ENCODE measurements at regions not wholly inside any gene's neighbourhood (a gene's known extent, or its start where the extent isn't known, plus 50 kb on each side); places are given as distances from the start of the nearest gene placed in this dataset.

DNA sequence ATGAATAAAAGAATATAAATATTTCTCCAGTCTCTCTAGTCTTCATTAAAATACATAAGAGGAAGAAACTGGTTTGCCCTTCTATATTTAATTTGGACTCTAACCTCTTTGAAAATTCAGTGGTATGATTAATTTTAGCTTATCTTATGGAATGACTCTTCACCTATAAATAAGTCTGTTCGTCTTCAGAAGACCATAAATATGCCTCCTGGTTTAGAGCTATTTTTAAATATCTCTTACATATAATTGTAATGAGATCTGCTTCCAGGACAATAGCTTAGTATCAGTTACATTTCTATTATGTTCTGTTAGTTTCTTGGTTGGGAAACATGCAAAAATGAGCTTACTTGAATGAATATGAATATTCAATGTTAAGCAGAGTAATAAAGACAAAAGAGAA lies 257.5 kb upstream of the HMGA2 start:
- Histone ChIP-seq H3K9ac (ENCODE audit: low read depth, low read length) (no peak overlapping the region), H3K9me3 (ENCODE audit: control insufficient read depth, insufficient read depth, low read length) (no peaks in the 10 kb centered on the region), H3K4me1 (ENCODE audit: insufficient read depth, low read length) (peaks cover 15% of the 10 kb centered on the region), H3K36me3 (ENCODE audit: insufficient read depth, low read length) (no peaks in the 10 kb centered on the region)

DNA sequence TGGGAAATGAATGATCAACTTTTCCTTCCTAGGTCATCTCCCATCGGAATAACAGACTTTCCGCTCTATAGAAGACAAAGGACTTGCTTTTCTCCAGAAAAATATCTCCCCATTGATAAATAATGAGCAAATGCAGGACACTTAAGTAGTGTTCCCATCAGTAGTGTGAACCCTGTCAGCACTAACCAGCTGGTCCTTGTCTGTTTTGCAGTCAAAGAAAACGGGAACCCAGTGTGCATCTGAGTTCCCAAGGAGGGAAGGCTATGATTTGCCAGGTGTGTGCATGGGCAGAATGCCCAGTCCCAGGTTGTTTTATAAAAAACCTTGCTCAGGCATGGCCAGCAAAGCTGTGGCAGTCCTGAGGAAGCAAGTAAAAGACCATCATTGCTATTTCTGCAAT lies 256.5 kb upstream of the HMGA2 start:
- peaks cover 15% of the 10 kb centered on the region for H3K4me1 ChIP-seq (ENCODE audit: insufficient read depth, low read length)
- H3K9ac ChIP-seq (ENCODE audit: low read depth, low read length): no peak overlapping the region
- H3K36me3 ChIP-seq (ENCODE audit: insufficient read depth, low read length): no peaks in the 10 kb centered on the region
- no peaks in the 10 kb centered on the region for H3K9me3 ChIP-seq (ENCODE audit: control insufficient read depth, insufficient read depth, low read length)

DNA sequence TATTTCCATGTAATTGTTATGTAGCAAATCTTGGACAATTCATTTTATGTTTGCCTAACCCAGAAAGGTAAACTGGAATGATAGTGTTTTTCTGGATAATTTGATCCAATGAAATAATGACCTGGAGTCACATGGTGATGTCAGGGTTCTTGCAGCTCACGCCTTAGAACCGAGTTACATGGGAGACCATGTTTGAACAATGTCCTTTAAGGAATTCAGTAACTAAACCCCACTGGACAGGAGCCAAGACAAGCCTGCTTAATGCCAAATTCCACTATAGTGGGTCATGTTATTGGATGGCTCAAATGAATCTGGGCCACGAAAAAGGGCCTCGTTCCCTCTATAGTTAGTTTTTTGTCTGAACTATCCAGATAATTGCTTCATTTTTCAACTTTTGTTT lies 255.8 kb upstream of the HMGA2 start:
- H3K36me3 ChIP-seq (ENCODE audit: insufficient read depth, low read length): no peaks in the 10 kb centered on the region
- peaks cover 15% of the 10 kb centered on the region for H3K4me1 ChIP-seq (ENCODE audit: insufficient read depth, low read length)
- no peaks in the 10 kb centered on the region for H3K9me3 ChIP-seq (ENCODE audit: control insufficient read depth, insufficient read depth, low read length)
- no peak overlapping the region for H3K9ac ChIP-seq (ENCODE audit: low read depth, low read length)

DNA sequence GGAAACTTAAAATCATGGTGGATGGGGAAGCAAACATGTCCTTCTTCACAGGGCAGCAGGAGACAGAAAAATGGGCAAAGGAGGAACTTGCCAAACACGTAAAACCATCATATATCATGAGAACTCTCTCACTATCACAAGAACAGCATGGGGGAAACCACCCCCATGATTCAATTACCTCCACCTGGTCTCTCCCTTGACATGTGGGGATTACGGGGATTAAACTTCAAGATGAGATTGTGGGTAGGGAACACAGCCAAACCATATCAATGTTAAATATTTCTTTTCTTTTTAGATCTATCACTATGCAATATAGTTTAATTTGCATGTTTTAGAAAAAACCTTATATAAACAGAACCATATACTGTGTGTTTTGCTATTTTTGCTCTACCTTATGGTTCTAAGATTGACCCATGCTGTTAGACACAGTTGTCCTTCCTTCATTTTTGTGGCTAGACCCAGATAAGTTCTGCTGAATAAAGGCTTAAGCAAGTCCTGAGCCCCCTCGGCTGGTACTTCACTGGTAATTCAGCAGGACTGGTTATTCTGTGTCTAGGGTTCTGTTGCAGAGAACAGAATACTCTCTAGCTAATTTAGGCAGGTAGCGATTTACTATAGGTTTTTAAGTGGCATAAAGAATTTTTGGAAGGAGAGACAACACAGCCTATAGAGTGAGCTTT lies 253.7 kb upstream of the HMGA2 start:
- no peaks in the 10 kb centered on the region for H3K9me3 ChIP-seq (ENCODE audit: control insufficient read depth, insufficient read depth, low read length)
- H3K4me1 ChIP-seq (ENCODE audit: insufficient read depth, low read length): peaks cover 9% of the 10 kb centered on the region
- H3K9ac ChIP-seq (ENCODE audit: low read depth, low read length): no peak overlapping the region
- H3K36me3 ChIP-seq (ENCODE audit: insufficient read depth, low read length): no peaks in the 10 kb centered on the region

DNA sequence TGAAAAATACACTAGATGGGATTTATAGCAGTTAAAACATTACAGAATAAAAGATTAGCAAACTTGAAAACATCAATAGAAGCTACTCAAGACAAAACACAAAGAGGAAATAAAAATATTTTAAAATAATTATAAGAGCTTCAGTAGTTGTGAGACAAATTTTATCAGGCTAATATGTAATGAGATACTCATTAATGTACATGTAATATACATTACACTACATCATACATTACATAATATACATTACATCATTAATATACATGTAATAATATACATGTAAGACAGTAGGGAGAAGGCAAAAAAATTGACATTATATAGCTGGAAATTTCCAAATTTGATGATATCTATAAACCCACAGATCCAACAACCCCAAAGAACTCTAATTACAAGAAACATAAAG lies 249.4 kb upstream of the HMGA2 start:
- no peaks in the 10 kb centered on the region for H3K4me1 ChIP-seq (ENCODE audit: insufficient read depth, low read length)
- H3K9me3 ChIP-seq (ENCODE audit: control insufficient read depth, insufficient read depth, low read length): no peaks in the 10 kb centered on the region
- H3K9ac ChIP-seq (ENCODE audit: low read depth, low read length): no peak overlapping the region
- H3K36me3 ChIP-seq (ENCODE audit: insufficient read depth, low read length): no peaks in the 10 kb centered on the region

DNA sequence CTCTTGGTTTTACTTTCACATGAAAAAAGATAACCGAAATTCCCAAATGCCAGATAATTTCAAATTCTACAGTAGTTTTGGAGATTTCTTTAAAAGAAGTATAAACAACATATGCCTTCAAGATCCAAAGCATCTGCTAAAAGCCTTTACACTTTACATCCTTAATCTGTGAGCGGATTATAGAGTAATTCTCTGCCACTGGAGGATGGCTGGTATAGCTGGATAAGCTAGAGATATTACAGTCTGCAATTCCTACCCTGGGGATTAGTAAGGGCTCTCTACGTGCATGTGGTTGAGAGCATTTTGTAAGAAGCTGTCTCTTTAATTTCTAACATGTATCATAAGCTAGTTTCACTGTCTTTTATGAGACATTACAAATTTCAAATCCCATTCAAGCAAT lies 240.3 kb upstream of the HMGA2 start:
- no peaks in the 10 kb centered on the region for H3K9me3 ChIP-seq (ENCODE audit: control insufficient read depth, insufficient read depth, low read length)
- H3K36me3 ChIP-seq (ENCODE audit: insufficient read depth, low read length): no peaks in the 10 kb centered on the region
- H3K4me1 ChIP-seq (ENCODE audit: insufficient read depth, low read length): no peaks in the 10 kb centered on the region
- no peak overlapping the region for H3K9ac ChIP-seq (ENCODE audit: low read depth, low read length)

DNA sequence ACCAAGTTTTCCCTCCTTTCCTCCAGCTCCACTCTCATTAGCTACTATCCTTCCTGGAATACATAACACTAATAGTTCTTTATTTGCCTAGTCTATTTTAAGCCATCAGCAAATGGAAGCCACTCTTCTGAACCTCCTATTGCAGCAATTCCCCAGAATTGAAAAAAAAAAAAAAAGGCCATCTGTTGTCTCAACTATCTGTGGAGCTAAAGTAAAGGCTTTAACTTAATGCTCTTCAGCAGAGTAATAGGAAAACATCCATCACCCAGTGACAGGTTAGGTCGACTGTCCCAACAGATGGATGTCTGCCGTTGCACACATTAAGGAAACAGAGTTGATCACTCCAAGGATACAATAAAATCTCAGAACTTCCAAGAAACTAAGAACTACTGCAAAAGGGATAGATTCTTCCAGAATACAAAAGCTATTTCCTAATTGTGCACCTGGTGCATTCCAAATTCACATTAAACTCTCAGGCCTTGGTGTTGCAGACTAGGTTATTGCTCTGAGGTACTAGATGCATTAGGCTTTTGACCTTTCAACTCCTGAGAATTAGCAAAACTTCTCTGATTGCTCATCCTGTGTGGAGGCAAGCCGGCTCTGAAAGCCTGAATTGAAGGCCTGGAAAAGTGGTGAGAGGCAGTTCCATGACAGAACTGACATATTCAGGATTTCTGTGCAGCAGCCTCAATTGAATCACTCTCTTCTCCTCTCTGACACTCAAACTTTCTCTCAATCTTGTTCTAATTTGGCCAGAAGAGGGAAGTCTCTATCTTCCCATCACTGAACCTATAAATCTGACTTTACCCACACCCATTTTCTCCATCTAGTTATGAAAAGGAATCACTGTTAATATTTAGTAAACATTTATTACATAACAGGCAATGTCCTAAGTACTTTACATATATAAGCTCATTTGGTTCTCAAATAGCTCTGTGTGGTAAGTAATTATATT lies 238.4 kb upstream of the HMGA2 start:
- Histone ChIP-seq H3K9ac (ENCODE audit: low read depth, low read length) (no peak overlapping the region), H3K36me3 (ENCODE audit: insufficient read depth, low read length) (no peaks in the 10 kb centered on the region), H3K9me3 (ENCODE audit: control insufficient read depth, insufficient read depth, low read length) (no peaks in the 10 kb centered on the region), H3K4me1 (ENCODE audit: insufficient read depth, low read length) (no peaks in the 10 kb centered on the region)

DNA sequence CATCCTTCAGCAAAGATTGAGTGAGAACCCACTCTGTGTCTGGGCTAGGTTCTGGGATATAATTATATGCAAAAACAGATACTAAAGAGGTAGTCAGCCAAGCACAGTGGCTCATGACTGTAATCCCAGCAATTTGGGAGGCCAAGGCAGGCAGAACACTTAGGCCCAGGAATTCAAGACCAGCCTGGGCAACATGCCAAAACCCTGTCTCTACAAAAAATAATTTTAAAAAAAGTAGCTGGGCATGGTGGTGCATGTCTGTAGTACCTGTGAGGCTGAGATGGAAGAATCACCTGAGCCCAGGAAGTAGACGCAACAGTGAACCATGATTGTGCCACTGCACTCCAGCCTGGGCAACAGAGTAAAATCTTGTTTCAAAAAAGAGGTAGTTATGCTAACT lies 237.5 kb upstream of the HMGA2 start:
- Histone ChIP-seq H3K9me3 (ENCODE audit: control insufficient read depth, insufficient read depth, low read length) (no peaks in the 10 kb centered on the region), H3K36me3 (ENCODE audit: insufficient read depth, low read length) (no peaks in the 10 kb centered on the region), H3K9ac (ENCODE audit: low read depth, low read length) (no peak overlapping the region), H3K4me1 (ENCODE audit: insufficient read depth, low read length) (no peaks in the 10 kb centered on the region)

DNA sequence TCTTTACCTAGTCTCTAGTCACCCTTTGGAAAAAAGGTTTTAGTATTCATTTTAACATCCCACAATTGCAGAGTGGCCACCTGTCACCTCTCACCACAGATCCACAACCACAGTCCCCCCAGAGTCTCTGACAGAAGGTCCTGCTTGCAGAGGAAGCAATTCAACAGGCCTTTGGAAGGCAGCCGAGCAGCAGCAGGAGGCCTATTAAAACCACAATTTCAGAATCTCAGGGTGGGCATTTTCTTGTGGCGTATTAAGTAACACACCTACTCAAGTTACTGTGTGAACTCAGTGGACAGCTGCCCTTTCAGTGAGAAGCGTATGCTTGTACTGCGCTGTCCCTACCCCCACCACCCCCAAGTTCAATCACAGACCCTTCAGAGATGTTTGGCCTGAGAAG lies 234.0 kb upstream of the HMGA2 start:
- Histone ChIP-seq H3K9ac (ENCODE audit: low read depth, low read length) (no peak overlapping the region), H3K9me3 (ENCODE audit: control insufficient read depth, insufficient read depth, low read length) (no peaks in the 10 kb centered on the region), H3K4me1 (ENCODE audit: insufficient read depth, low read length) (peaks cover 1% of the 10 kb centered on the region; the same call in 1 of the 2 replicates), H3K36me3 (ENCODE audit: insufficient read depth, low read length) (no peaks in the 10 kb centered on the region)

DNA sequence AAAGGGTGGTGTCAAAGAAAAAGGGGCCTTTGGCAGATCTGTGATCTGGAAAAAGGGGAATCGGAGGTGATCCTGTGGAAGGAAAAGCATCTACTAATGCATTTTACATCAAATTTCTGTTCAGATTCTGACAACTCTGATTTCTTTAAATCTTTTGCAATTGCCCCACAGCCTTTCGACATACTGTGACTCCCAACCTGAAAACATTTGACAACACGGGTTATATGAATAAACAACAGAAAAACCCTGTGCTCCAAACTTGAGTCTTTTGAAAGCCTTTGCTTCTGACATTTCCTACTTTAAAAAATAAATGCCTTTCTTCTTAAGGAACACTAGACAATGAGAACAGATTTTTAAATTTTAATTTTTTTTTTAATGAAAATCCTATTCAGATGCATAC lies 231.9 kb upstream of the HMGA2 start:
- no peaks in the 10 kb centered on the region for H3K9me3 ChIP-seq (ENCODE audit: control insufficient read depth, insufficient read depth, low read length)
- no peak overlapping the region for H3K9ac ChIP-seq (ENCODE audit: low read depth, low read length)
- H3K36me3 ChIP-seq (ENCODE audit: insufficient read depth, low read length): no peaks in the 10 kb centered on the region

DNA sequence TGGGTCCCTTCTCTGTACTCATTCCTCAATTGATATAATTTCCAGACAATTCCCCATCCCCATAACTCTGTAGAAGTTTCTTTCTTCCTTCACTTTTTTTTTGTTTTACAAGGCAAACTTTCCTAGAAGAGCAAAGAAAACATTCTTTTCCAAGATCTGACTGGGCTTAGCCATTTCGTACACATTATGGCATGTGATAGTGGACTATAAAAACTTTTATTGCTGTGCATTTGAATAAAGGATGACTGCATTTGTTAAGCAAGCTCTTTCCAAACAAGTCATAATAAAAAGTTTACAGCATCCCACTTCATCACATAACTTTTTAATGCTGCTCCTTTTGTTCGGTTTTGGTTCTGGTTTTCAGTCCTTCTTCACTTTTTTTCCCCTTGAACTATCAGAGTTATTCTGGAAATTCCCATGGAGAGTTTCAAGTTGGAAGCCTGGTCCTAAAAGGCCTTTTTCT lies 231.0 kb upstream of the HMGA2 start:
- Histone ChIP-seq H3K4me1 (ENCODE audit: insufficient read depth, low read length) (peaks cover 8% of the 10 kb centered on the region), H3K36me3 (ENCODE audit: insufficient read depth, low read length) (no peaks in the 10 kb centered on the region), H3K9ac (ENCODE audit: low read depth, low read length) (no peak overlapping the region), H3K9me3 (ENCODE audit: control insufficient read depth, insufficient read depth, low read length) (no peaks in the 10 kb centered on the region)

More for the DNA sequence above, 231.9 kb upstream of the HMGA2 start:
- peaks cover 6% of the 10 kb centered on the region for H3K4me1 ChIP-seq (ENCODE audit: insufficient read depth, low read length)

DNA sequence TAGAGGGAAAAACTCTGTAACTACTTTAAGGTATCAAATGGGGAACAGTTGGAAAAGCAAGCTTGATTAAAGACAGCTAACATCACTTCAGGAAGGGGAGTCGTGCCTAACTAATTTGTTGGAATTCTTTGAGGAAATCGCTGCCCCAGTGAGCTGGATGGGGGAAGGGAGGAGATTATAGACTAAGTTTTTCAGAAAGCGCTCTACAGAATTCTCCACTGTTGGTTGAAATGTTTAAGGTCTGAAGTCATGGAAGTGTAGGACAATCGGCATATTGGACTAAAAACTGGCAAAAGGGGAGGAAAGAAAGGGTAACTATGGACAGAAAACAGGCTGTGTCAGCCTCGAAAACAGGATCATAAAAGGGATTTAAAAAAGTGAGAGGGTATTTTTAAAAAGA lies 229.9 kb upstream of the HMGA2 start:
- Histone ChIP-seq H3K9me3 (ENCODE audit: control insufficient read depth, insufficient read depth, low read length) (no peaks in the 10 kb centered on the region), H3K36me3 (ENCODE audit: insufficient read depth, low read length) (no peaks in the 10 kb centered on the region), H3K9ac (ENCODE audit: low read depth, low read length) (peak overlapping the region; percentile 58), H3K4me1 (ENCODE audit: insufficient read depth, low read length) (peaks cover 15% of the 10 kb centered on the region)

DNA sequence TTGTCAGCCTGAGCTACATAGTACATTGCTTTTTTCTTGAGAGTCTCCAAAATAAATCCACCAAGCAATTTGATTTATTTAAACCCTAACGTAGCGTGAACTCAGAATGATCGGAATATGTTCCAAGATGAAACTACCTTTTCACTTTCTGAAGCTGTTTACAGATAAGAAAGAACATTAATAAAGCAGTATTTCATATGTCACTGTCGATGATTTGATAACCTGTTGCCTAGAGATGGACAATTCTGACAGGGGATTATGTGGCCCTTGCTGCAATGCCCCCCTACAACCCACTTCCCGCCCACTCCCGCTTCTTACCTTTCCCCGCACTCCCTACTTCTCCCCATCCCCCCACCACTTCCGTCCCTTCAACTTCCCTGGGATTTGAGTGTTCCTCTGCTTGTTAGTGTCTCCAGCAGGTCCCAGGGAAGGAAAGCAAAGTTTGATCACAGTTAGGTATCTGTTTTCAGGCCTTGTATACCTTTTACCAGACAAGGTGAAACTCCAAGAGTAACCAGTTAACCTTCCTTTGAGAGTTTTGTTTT lies 229.2 kb upstream of the HMGA2 start:
- Histone ChIP-seq H3K9me3 (ENCODE audit: control insufficient read depth, insufficient read depth, low read length) (no peaks in the 10 kb centered on the region), H3K4me1 (ENCODE audit: insufficient read depth, low read length) (peaks cover 15% of the 10 kb centered on the region), H3K9ac (ENCODE audit: low read depth, low read length) (peak overlapping the region; percentile 58), H3K36me3 (ENCODE audit: insufficient read depth, low read length) (no peaks in the 10 kb centered on the region)

DNA sequence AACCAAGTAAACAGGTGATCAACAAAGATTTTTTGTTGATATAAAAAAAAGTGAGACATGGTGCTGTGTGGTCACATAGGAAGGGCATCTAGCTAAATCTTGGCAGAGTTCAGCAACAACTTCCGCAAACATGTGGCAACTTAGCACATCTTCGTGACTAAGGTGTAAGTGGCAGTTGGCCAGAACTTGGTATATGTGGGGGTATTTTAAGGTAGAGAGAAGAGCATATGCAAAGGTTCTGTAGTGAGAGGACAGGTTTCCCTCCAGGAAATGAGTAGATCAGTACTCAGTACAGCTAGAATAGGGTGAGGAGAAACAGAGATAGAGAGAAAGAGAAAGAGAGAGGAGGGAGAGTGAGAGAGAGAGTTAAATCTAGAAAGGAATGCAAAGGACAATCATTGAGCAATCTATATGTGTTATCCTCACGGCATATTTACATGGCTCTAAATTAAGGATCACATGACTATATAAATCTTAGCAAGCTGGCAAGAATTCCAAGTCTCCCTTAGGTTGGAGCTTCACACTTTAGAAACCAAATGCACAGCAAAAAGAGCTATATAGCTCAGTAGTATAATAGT lies 227.7 kb upstream of the HMGA2 start:
- Histone ChIP-seq H3K36me3 (ENCODE audit: insufficient read depth, low read length) (no peaks in the 10 kb centered on the region), H3K9me3 (ENCODE audit: control insufficient read depth, insufficient read depth, low read length) (no peaks in the 10 kb centered on the region), H3K4me1 (ENCODE audit: insufficient read depth, low read length) (peaks cover 15% of the 10 kb centered on the region), H3K9ac (ENCODE audit: low read depth, low read length) (no peak overlapping the region)

Measured in ES-I3 (cell line).